ENCODE measurements at regions not wholly inside any gene's neighbourhood (a gene's known extent, or its start where the extent isn't known, plus 50 kb on each side); places are given as distances from the start of the nearest gene placed in this dataset.
A peak's percentile ranks its signal among the peaks of the same experiment; 100 is the strongest.

- intact Hi-C loops (cut with micrococcal nuclease) = no loop called here
- ATAC-seq (no peak), DNase-seq (no peak)
These were observed 110.9 kb upstream of the TARS1 start for GRCh38 chr5:33329891-33330290.

- intact Hi-C loops (cut with micrococcal nuclease) = no loop called here
- ATAC-seq = no peak
- DNase-seq = no peak
These were observed 110.3 kb upstream of the TARS1 start for GRCh38 chr5:33330426-33330825.

DNA sequence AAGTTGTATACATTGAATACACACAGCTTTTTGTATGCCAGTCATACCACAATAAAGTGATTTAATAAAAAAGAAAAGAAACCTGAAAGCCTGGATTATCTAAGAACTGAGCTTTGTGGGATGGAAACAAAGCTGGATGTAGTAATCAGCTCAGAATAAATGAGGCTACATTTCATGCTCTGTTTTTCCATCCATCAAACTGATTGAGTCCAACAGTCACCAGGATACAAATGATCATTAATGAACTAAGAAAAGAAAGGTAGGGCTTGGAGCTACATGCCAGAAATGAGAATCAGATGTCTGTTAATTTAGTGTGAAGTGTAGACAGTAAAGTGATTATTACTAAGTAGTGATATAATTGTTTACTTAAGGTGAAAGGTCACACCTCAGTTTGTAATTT lies 109.8 kb upstream of the TARS1 start:
- no peak for ATAC-seq
- intact Hi-C loops (cut with micrococcal nuclease) = no loop called here
- no peak for DNase-seq

- ATAC-seq = no peak
- no peak for DNase-seq
- intact Hi-C loops (cut with micrococcal nuclease) = no loop called here
These were observed 108.0 kb upstream of the TARS1 start for GRCh38 chr5:33332804-33333203.

DNA sequence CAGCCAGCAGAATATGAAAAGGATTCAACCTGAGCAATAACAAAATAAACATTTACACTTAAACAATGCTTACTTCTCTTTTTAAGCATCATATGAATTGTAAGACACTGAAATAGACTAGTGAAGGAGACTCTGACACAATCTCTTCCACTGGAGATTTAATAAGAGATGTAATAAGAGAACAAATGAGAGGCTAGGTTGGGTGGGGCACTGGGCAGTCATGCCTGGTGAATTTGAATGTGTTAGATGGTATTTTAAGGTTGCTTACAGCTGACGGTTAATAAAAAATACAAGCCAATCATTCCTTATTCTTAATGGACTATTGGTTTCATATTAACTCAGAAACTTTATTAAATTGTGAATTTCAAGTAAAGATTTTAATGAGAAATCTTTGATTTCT lies 105.9 kb upstream of the TARS1 start:
- intact Hi-C loops (cut with micrococcal nuclease) = no loop called here
- no peak for DNase-seq
- no peak for ATAC-seq

DNA sequence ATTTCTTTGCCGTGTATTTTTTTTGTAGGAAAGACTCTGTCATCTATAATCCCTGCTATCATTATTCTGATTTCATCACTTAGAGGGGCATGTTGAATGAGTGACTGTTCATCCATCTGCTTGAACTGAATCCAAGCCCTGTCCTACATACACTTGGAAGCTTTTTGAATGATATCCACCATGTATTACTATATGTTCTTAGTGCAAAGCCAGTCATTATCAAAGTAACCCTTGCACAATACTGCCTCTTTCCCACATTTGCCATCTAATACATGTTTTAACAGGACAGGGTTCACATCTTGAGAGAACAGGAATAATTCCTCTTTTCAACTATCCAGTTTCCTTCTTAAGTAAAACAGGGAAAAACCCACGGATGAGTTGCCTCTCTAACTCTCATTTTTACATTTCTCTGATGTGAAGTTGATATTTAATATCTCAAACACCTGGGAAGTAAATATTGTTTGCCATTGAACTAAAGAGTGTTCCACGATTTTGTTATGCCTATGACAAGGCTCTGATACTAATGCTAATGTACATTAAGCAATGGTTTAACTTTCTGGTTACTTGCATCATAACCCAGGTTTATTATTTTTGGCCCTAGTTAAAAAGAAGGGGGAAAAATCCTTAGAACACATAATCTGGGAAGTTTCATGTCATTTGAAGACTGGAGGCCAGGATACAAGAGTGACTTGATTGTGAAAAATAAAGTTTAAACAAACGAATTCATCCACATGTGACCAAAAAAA lies 103.7 kb upstream of the TARS1 start:
- no peak for ATAC-seq
- intact Hi-C loops (cut with micrococcal nuclease) = no loop called here
- DNase-seq = no peak

- intact Hi-C loops (cut with micrococcal nuclease) = no loop called here
- DNase-seq (no peak), ATAC-seq (no peak)
These were observed 103.2 kb upstream of the TARS1 start for GRCh38 chr5:33337637-33337992.

- ATAC-seq (no peak), DNase-seq (no peak)
- intact Hi-C loops (cut with micrococcal nuclease) = no loop called here
These were observed 102.2 kb upstream of the TARS1 start for GRCh38 chr5:33338336-33339110.

DNA sequence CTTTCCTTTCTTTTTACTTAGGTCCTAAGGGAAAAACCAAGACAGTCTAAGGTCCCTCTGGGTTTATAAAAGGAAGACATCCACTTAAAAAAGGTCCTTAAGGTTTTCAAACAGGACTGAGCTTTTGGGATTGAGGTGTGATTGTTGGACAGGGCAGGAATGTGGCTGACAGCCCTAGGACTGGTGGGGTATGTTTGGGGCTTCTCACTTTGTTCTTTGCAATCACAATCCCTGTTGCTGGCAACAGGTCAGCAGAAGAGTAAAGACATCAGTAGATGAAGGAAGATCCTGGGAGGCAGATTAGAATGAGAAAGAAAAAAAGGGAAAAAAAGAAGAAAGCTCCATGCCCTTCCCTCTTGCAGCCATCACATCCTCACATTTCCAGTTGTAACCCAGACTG lies 101.4 kb upstream of the TARS1 start:
- DNase-seq = no peak
- ATAC-seq = no peak
- intact Hi-C loops (cut with micrococcal nuclease) = no loop called here

DNA sequence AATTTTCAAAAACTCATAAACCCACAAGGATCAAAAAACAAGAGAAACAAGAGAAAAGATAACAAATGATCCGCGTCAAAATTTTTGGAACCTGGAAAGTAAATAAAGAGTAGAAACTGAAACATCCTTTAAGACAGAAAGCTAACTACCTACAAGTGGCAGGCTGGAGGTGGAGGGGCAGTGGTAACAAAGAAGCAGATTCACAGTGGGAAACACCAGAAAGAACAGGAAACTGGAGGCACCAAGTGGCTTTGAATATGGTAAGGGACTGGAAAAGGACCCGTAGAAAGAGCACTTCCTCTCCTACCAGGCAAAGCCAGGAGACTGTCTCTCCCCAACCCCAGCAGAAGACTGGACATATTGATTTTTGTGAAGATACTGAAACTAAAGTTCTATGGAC lies 100.6 kb upstream of the TARS1 start:
- DNase-seq (no peak), ATAC-seq (no peak)
- intact Hi-C loops (cut with micrococcal nuclease) = no loop called here

DNA sequence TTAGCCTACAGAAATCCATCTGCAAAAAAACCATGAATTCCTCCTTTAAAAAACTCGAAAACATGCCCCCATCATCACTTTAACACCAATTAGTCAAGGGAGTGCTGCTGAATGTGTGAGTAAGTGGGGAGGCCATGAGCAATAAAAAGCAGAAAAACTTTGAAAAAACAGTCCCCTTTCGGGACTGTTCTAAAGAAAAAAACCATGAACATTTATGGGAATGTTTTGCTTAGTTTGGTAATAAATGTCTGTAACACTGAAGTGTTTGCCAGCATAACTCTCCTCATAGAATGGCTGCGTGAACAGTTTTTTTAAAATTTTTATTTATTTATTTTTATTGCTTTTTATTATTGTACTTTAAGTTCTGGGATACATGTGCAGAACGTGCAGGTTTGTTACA lies 99.4 kb upstream of the TARS1 start:
- no peak for ATAC-seq
- DNase-seq = no peak
- intact Hi-C loops (cut with micrococcal nuclease) = no loop called here

DNA sequence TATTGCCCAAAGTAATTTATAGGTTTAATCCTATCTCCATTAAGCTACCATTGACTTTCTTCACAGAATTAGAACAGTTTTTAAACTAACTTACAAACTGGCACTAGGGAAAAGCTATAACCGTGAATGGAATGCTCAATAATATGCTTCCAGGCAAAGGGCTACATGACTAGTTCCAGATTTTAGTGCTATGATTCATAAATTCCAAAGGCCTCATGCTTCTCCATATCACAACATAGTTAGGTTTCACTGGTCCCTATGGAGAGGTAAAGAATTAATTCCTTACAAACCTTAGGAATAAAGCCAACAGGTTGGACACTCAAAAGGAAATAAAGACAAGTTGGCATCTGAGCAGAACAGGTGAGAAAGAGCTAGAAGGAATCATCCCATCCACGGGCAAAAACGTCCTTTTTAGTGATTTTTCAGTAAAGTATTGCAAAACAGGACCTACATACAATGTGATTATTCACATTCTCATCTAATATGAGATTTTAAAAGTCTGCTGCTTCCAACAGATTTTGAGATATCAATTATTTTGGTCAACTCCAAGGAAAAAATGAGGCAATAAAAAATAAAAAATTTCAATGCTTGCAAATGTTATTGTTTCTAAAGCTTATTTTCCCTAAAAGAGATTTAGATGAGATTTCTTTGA lies 97.0 kb upstream of the TARS1 start:
- ATAC-seq (peak; percentile 32), DNase-seq (no peak)
- intact Hi-C loops (cut with micrococcal nuclease) = no loop called here

GRCh38 chr5:33346534-33346933 lies 94.2 kb upstream of the TARS1 start:
- no peak for ATAC-seq
- DNase-seq = no peak
- intact Hi-C loops (cut with micrococcal nuclease) = no loop called here

GRCh38 chr5:33361781-33362180 lies 79.0 kb upstream of the TARS1 start:
- ATAC-seq (no peak), DNase-seq (no peak)
- intact Hi-C loops (cut with micrococcal nuclease) = no loop called here

- ATAC-seq (peak; percentile 84), DNase-seq (peak; percentile 31)
- intact Hi-C loops (cut with micrococcal nuclease) = no loop called here
These were observed 77.8 kb upstream of the TARS1 start for GRCh38 chr5:33362915-33363314.

GRCh38 chr5:33363537-33363936 lies 77.2 kb upstream of the TARS1 start:
- intact Hi-C loops (cut with micrococcal nuclease) = no loop called here
- ATAC-seq (peak; percentile 63), DNase-seq (no peak)

DNA sequence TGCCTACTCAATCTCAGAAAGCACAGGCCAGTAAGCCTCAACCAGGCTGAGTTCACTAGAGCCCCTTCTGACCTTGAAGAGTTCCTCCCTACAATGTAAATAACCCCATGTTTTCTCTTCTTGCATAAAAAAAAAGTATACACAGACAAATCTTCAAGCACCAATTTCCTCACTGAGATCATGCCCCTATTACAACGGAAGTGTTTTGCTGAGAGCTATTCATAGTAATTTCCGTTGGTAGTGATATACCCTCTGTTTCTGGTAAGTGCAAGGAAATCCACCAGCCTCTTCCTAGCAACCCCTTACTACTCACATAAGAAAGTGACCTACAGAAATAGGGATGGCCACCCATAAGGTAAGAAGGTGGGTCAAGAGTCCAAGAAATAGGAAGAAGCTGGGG lies 76.4 kb upstream of the TARS1 start:
- DNase-seq (no peak), ATAC-seq (no peak)
- intact Hi-C loops (cut with micrococcal nuclease) = no loop called here

DNA sequence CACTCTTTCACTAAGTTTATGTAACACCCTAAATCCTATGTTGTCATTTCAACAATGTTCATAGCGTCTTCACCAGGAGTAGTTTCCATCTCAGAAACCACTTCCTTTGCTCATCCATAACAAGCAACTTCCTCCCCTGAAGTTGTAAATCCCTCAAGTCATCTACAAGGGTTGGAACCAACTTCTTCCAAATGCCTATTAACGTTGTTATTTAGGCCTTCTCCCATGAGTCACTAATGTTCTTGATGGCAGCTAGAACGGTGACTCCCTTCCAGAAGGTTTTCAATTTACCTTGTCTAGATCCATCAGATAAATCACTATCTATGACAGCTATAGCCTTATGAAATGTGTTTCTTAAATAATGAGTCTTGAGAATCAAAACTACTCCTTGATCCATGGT lies 73.3 kb upstream of the TARS1 start:
- intact Hi-C loops (cut with micrococcal nuclease) = no loop called here
- no peak for DNase-seq

GRCh38 chr5:33369485-33370465 lies 71.0 kb upstream of the TARS1 start:
- peak; percentile 96 for ATAC-seq
- no peak for DNase-seq
- intact Hi-C loops (cut with micrococcal nuclease) = no loop called here

More for the DNA sequence above, 73.3 kb upstream of the TARS1 start:
- ATAC-seq = no peak
